B cell (primary cell): ENCODE measurements at regions not wholly inside any gene's neighbourhood (a gene's known extent, or its start where the extent isn't known, plus 50 kb on each side); places are given as distances from the start of the nearest gene placed in this dataset.

Experiments used
- ATAC-seq: fragments of 200-7000 bp; cut with Tn5 transposase; one replicate; pipeline ENCODE4 v1.10.0; 2021; ENCODE audit warnings: low read depth, mild to moderate bottlenecking, moderate number of reproducible peaks, moderate library complexity
- CTCF ChIA-PET: fragments of 350-600 bp; sonication (Branson Sonifier 250); formaldehyde crosslinking; loops from one replicate; lab custom pipeline; 2021; ENCODE audit warnings: antibody characterized with exemption, inconsistent platforms; lab: Charles Lee
- POLR2A ChIA-PET: fragments of 350-600 bp; sonication (Branson Sonifier 250); formaldehyde crosslinking; loops from one replicate; lab custom pipeline; 2021; ENCODE audit warnings: antibody characterized with exemption; lab: Charles Lee
- DNase-seq: peaks from one replicate; pipeline ENCODE4 v3.0.0; 2013
- H2AFZ ChIP-seq: 2 replicates; pipeline ENCODE4 v1.6.1; 2012; ENCODE audit warnings: mild to moderate bottlenecking, low read depth, low read length; ENCODE audit not compliant: insufficient read depth, poor library complexity, severe bottlenecking
- H3K27ac ChIP-seq, 2 donors: 1 replicate in 1 of 2; 2 replicates in 1 of 2; pipeline ENCODE4 v1.5.1; 2012 to 2013; ENCODE audit warnings: low read length in 2 of 2, mild to moderate bottlenecking in 2 of 2, moderate library complexity in 1 of 2
- H3K27me3 ChIP-seq, 4 experiments: fragments of 200-600 bp in 1 of 4; sonication (generic) in 1 of 4; replicated peaks in 1 of 4; 1 replicate in 2 of 4; 2 replicates in 2 of 4; pipeline versions ENCODE4 v1.6.1 to v1.7.0; 2013 to 2016; ENCODE audit warnings: low read length in 3 of 4, mild to moderate bottlenecking in 2 of 4, mixed read lengths in 1 of 4, moderate library complexity in 1 of 4; ENCODE audit not compliant: insufficient read depth in 4 of 4, control insufficient read depth in 3 of 4; ENCODE audit errors: control extremely low read depth in 1 of 4
- H3K36me3 ChIP-seq, 2 experiments: replicated peaks in 1 of 2; 1 replicate in 1 of 2; 2 replicates in 1 of 2; pipeline versions ENCODE4 v1.6.1 to v1.7.1; 2013; ENCODE audit warnings: low read length in 1 of 2; ENCODE audit not compliant: insufficient read depth in 2 of 2, control insufficient read depth in 1 of 2; ENCODE audit errors: control extremely low read depth in 1 of 2, extremely low read depth in 1 of 2
- H3K4me1 ChIP-seq, 2 donors: fragments of 200-600 bp in 1 of 2; sonication (generic) in 1 of 2; 1 replicate in 1 of 2; 2 replicates in 1 of 2; pipeline versions ENCODE4 v1.5.1 to v1.6.1; 2013 to 2017; ENCODE audit warnings: low read length in 2 of 2; ENCODE audit not compliant: control insufficient read depth in 2 of 2, insufficient read depth in 2 of 2
- H3K4me2 ChIP-seq: replicated peaks from 2 replicates; pipeline ENCODE3; 2012; ENCODE audit warnings: mild to moderate bottlenecking, low read depth, low read length; ENCODE audit not compliant: poor library complexity, severe bottlenecking
- H3K4me3 ChIP-seq, 5 experiments: fragments of 200-600 bp in 1 of 5; sonication (generic) in 1 of 5; 1 replicate in 3 of 5; 2 replicates in 2 of 5; pipeline versions ENCODE4 v1.5.1 to v1.7.0; 2011 to 2016; ENCODE audit warnings: low read length in 4 of 5, mild to moderate bottlenecking in 4 of 5, low read depth in 2 of 5, control low read depth in 1 of 5, moderate library complexity in 1 of 5; ENCODE audit not compliant: insufficient read depth in 1 of 5; ENCODE audit errors: control extremely low read depth in 1 of 5, extremely low read depth in 1 of 5
- H3K79me2 ChIP-seq: fragments of 200-600 bp; sonication (generic); one replicate; pipeline ENCODE4 v1.6.0; 2016; ENCODE audit warnings: low read length; ENCODE audit not compliant: control insufficient read depth, insufficient read depth
- H3K9ac ChIP-seq: fragments of 200-600 bp; sonication (generic); 2 replicates; pipeline ENCODE4 v1.6.1; 2017; ENCODE audit warnings: mild to moderate bottlenecking, low read length, moderate library complexity
- H3K9me3 ChIP-seq, 3 donors: one replicate each; pipeline versions ENCODE4 v1.6.1 to v1.7.1; 2013; ENCODE audit warnings: low read length in 2 of 3; ENCODE audit not compliant: control insufficient read depth in 2 of 3, insufficient read depth in 1 of 3; ENCODE audit errors: control extremely low read depth in 1 of 3
- H4K20me1 ChIP-seq: 2 replicates; pipeline ENCODE4 v1.6.0; 2012; ENCODE audit warnings: mild to moderate bottlenecking, low read length; ENCODE audit not compliant: insufficient read depth, control insufficient read depth, poor library complexity, severe bottlenecking
- H3K27ac Mint-ChIP-seq: one replicate; pipeline ENCODE4 v1.8.0; 2021; ENCODE audit warnings: mixed read lengths
- H3K27me3 Mint-ChIP-seq: one replicate; pipeline ENCODE4 v1.8.0; 2021; ENCODE audit warnings: mixed read lengths
- H3K4me1 Mint-ChIP-seq: one replicate; pipeline ENCODE4 v1.8.0; 2021; ENCODE audit warnings: mixed read lengths
- H3K4me3 Mint-ChIP-seq: one replicate; pipeline ENCODE4 v1.8.0; 2021; ENCODE audit warnings: mixed read lengths
- H3K9me3 Mint-ChIP-seq: one replicate; pipeline ENCODE4 v1.8.0; 2022; ENCODE audit warnings: mixed read lengths; ENCODE audit not compliant: insufficient read depth
- EZH2 ChIP-seq: IDR thresholded peaks from 2 replicates; pipeline ENCODE4 v1.6.1; 2012; ENCODE audit warnings: borderline replicate concordance, low read depth, mild to moderate bottlenecking, moderate library complexity, low read length; ENCODE audit not compliant: insufficient read depth, poor library complexity, severe bottlenecking
- WGBS: methylation state at CpG from one replicate; pipeline ENCODE4 v1.1.5; 2013; ENCODE audit warnings: missing lambda C conversion rate; ENCODE audit not compliant: insufficient coverage; 5-methylcytosine and 5-hydroxymethylcytosine counted together
- intact Hi-C: fragments of 100-400 bp; cut with micrococcal nuclease; formaldehyde crosslinking; loops from one replicate; pipeline ENCODE4 v1.10.0; 2022
- TF ChIP-seq, protein P1 (sequence below): fragments of 200-600 bp; IDR thresholded peaks from one replicate; pipeline ENCODE4 v1.8.0; 2022; ENCODE audit warnings: antibody characterized with exemption, mild to moderate bottlenecking

- Histone ChIP-seq H3K27me3 (peaks cover 0 to 6% (median 2%) of the 10 kb centered on the region in 4 experiments), H2AFZ (no peak overlapping the region), H3K4me3 (no peak overlapping the region), H3K79me2 (no peaks in the 10 kb centered on the region), H3K9me3 (peaks cover 0 to 13% (median 6%) of the 10 kb centered on the region in 3 donors), H3K9ac (no peak overlapping the region), H3K36me3 (no peaks in the 10 kb centered on the region), H3K4me2 (no peak overlapping the region), H3K4me1 (no peaks in the 10 kb centered on the region), H4K20me1 (no peaks in the 10 kb centered on the region), H3K27ac (no peak overlapping the region)
- no peaks in the 10 kb centered on the region for H3K4me1 Mint-ChIP-seq
- ATAC-seq (no peak), DNase-seq (no peak)
- no peaks in the 10 kb centered on the region for H3K27me3 Mint-ChIP-seq
- ChIA-PET POLR2A (no interaction called here), CTCF (interaction anchor here (1.0 to 1.3 kb wide), 3 partner anchors 26 to 35 kb away, joined by 3 to 4 read pairs (median 4); no protein-coding TSS in a partner anchor)
- intact Hi-C loops, result loop anchor here (10.0 kb wide), 1 partner anchor 52 kb away; no protein-coding TSS in a partner anchor
- 92% methylated on average over 2 of the region's 4 CpGs for WGBS
- peaks cover 11% of the 10 kb centered on the region for H3K9me3 Mint-ChIP-seq
- no peak overlapping the region for H3K4me3 Mint-ChIP-seq
- H3K27ac Mint-ChIP-seq, result no peak overlapping the region
- TF ChIP-seq, protein P1, sequence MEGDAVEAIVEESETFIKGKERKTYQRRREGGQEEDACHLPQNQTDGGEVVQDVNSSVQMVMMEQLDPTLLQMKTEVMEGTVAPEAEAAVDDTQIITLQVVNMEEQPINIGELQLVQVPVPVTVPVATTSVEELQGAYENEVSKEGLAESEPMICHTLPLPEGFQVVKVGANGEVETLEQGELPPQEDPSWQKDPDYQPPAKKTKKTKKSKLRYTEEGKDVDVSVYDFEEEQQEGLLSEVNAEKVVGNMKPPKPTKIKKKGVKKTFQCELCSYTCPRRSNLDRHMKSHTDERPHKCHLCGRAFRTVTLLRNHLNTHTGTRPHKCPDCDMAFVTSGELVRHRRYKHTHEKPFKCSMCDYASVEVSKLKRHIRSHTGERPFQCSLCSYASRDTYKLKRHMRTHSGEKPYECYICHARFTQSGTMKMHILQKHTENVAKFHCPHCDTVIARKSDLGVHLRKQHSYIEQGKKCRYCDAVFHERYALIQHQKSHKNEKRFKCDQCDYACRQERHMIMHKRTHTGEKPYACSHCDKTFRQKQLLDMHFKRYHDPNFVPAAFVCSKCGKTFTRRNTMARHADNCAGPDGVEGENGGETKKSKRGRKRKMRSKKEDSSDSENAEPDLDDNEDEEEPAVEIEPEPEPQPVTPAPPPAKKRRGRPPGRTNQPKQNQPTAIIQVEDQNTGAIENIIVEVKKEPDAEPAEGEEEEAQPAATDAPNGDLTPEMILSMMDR, result no peak
- no peak for TF ChIP-seq EZH2
Observed at GRCh38 chr16:11432856-11433395, 87.7 kb downstream of the RMI2 start.

- no peak overlapping the region for H3K4me3 Mint-ChIP-seq
Observed at GRCh38 chr16:11435576-11435975, 90.3 kb downstream of the RMI2 start.

More at GRCh38 chr16:11435576-11435975, 90.3 kb downstream of the RMI2 start:
- 89% methylated on average over 8 of the region's 11 CpGs for WGBS
- H3K4me1 Mint-ChIP-seq, result no peaks in the 10 kb centered on the region
- H3K9ac ChIP-seq, result no peak overlapping the region
- ChIA-PET CTCF (no interaction called here), POLR2A (no interaction called here)
- H3K4me3 ChIP-seq, result no peak overlapping the region
- H4K20me1 ChIP-seq, result no peaks in the 10 kb centered on the region
- no peak overlapping the region for H3K27ac ChIP-seq
- no peak for DNase-seq
- H3K4me1 ChIP-seq, result no peaks in the 10 kb centered on the region
- TF ChIP-seq, protein P1, result no peak
- TF ChIP-seq EZH2, result no peak
- H3K79me2 ChIP-seq, result no peaks in the 10 kb centered on the region
- no peak for ATAC-seq
- no peaks in the 10 kb centered on the region for H3K36me3 ChIP-seq
- peaks cover 3% of the 10 kb centered on the region for H3K27me3 Mint-ChIP-seq
- peaks cover 0 to 27% (median 15%) of the 10 kb centered on the region in 3 donors for H3K9me3 ChIP-seq
- intact Hi-C loops, result loop anchor here (10.0 kb wide), 1 partner anchor 49 kb away; no protein-coding TSS in a partner anchor
- H3K9me3 Mint-ChIP-seq, result peaks cover 16% of the 10 kb centered on the region
- peaks cover 0 to 7% (median 2%) of the 10 kb centered on the region in 4 experiments for H3K27me3 ChIP-seq
- no peak overlapping the region for H3K4me2 ChIP-seq
- no peak overlapping the region for H2AFZ ChIP-seq
- no peak overlapping the region for H3K27ac Mint-ChIP-seq
